NCI-H345 treated with DMSO at 0.1 percent for 48 hours (cell line): ENCODE measurements at regions not wholly inside any gene's neighbourhood (a gene's known extent, or its start where the extent isn't known, plus 50 kb on each side); places are given as distances from the start of the nearest gene placed in this dataset.

ENCODE experiments used
- DNase-seq: peaks from one replicate; lab custom pipeline; 2025; ENCODE audit not compliant: unreplicated experiment; lab: John Stamatoyannopoulos, UW

GRCh38 chr22:48142388-48142787 is 1379.9 kb downstream of the TBC1D22A start:
- DNase-seq, result no peak

DNA sequence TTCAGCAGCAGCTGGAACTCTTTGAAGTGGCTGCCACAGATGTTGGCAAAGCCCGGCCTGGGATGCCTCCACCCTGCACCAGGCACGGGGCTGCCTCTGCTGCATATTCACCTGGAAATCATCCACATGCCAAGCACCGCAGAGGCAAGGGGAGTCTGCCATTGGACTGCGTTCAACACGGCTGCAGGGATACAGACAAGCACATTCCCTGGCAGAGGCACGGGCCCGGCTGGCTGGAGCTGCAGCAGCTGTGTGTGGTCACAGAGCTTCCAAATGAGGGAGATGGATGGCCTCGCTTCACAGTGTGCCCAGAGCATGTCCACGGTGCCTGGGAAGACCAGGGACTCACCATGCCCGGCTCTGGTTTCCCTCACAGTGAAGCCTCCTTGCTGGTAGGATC is 1378.9 kb downstream of the TBC1D22A start:
- DNase-seq, result no peak

DNA sequence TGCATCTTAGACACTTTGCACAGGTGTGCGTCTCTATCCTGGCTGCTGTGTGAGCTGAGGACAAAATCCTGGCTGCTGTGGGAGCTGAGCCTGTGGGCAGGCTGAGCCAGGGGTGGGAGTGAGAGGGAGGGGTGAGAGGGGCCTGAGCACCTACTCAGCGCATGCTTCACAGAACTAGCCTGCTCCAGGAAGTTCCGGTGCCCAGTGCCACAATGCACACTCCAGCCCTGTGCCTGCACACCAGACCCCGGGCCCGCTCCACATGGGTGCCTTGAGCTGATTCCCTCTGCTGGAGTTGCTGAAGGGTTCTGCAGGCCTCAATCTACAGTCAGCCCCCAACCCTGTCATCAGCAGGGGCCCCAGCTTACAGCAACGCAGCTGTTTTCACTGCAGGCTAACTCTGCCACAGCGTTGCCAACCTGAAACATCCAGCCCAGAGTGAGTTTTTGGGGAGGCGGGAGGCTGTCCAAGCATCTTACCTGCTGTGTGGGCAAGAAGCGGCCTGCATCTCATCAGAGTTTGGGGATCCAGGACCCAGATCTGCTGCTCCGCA is 1377.9 kb downstream of the TBC1D22A start:
- DNase-seq, result no peak

- no peak for DNase-seq
These were observed 1377.3 kb downstream of the TBC1D22A start for GRCh38 chr22:48139776-48140175.

DNA sequence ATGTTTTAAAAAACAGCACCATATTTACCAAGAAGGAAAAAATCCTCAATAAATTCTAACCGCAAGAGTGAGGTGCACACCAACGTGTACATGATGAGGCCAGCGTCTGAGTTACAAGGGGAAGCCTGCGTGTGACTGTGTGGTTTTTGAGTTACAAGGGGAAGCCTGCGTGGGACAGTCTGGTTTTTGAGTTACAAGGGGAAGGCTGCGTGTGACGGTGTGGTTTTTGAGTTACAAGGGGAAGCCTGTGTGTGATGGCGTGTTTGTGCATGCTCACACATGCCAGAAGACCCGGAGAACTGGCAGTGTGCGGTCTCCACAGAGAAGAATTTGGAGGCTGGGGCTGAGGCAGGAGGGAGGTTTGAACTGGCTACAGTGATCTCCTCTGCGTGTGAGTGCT is 1376.4 kb downstream of the TBC1D22A start:
- no peak for DNase-seq

GRCh38 chr22:48138427-48138826 is 1376.0 kb downstream of the TBC1D22A start:
- no peak for DNase-seq

GRCh38 chr22:48137640-48138039 is 1375.2 kb downstream of the TBC1D22A start:
- no peak for DNase-seq

DNA sequence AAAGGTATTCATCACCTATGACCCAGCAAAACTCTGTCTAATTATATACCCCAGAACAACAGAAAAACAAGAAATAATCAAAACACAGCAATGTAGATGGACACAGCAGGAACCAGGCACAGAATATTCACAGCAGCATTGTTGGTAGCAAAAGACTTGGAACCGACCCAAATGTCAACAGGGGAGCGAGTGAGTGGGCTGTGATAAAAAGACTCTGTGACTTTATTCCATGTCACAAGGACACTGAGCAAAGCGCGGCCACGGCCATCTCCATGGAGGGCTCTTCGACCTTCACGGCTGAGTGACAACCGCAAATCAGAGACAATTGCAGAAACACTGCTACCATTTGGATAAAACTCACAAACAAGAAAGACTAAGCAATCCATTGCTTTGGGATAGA is 1373.1 kb downstream of the TBC1D22A start:
- peak; percentile 83 for DNase-seq

GRCh38 chr22:48125416-48125815 is 1363.0 kb downstream of the TBC1D22A start:
- DNase-seq, result no peak

- DNase-seq, result no peak
These were observed 1359.5 kb downstream of the TBC1D22A start for GRCh38 chr22:48121984-48122383.

GRCh38 chr22:48118654-48119053 is 1356.2 kb downstream of the TBC1D22A start:
- no peak for DNase-seq

DNA sequence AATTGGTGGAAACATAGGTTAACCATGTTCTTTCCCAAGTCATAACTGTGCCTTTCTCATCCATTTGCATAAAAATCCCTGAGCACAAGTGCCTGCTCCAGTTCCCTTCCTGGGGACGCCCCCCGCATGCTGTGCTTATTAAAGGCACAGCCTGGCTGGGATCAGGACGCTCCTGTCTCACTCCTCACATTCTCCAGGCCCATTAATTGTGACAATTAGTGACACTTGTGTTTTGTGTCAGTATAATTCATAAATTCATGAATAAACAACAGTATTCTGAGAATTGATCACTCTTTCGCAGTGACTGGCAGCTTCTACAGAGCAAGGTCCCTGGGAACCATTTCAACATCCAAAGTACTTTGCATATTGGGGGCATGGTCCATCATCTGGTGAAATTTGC is 1354.4 kb downstream of the TBC1D22A start:
- DNase-seq, result no peak

DNA sequence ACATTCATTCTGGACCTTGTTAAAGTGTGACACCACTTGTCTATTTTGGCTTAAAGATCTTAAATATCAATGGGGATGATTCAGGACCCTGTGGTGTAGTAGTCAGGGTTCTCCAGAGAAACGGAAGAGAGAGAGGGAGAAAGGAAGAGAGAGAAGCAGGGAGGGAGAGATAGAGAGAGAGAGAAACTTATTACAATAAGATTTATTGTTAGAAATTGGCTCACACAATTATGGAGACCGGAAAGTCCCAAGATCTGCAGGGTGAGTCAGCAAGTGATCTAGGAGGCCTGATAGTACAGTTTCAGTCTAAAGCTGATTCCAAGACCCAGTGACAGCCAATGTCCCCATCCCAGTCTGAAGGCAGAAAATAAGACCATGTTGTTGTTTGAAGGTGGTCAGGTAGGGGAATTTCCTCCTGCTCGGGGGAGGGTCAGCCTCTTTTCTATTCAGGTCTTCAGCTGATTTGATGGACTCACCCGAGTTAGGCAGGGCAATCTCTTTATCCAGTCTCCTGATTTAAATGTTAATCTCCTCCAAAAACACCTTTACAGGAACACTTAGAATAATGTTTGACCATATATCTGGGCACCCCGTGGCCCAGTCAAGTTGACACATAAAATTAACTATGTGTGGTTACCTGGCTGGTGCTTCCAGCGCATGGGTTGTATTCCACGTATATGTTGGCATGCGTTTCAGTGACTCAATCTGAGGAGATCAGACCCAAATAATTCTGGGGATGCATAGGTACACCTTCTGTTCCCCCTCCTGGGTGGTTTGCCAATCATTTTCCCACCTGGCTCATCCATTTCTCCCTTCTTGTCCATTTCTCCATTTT is 1350.5 kb downstream of the TBC1D22A start:
- no peak for DNase-seq

DNA sequence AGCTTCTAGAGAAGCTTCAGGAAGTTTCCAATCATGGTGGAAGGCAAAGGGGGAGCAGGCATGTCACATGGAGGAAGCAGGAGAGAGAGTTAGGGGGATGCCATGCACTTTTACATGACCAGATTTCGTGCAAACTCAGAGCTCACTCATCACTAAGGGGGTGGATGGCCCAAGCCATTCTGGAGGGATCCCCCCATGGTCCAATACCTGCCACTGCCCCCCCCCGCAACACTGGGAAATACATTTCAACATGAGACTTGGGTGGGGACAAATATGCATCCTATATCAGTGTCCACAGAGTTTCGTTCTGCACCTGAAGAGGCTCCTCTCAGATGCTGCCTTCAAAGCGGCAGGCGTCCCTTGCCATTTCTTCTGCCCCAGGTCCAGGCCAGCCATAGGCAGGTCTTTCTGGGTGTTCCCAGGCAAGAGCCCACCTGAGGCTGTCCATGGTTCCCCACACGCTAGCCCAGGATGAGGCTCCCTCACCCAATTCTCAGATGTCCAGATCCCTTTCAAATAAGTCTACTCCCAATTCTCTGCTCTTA is 1344.3 kb downstream of the TBC1D22A start:
- DNase-seq, result no peak

DNA sequence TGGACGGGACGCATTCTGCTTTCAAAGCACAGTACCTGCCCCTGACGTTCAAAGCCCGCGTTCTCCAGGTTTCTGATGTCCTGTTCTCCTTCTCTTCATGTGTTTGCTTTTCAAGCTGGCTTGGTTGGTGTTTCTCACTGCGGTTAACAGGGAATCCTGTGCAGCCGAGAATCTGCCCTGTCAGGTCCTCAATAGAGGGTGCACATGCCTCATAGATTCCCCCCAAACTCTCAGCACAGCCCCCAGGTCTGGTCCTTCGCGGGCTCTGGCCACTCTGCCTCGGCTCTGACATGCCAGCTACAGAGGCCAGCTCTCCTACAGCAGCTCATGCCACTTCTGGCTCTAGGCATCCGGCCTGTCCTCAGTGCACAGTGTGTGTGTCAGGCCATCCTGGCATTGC is 1343.8 kb downstream of the TBC1D22A start:
- DNase-seq, result no peak

DNA sequence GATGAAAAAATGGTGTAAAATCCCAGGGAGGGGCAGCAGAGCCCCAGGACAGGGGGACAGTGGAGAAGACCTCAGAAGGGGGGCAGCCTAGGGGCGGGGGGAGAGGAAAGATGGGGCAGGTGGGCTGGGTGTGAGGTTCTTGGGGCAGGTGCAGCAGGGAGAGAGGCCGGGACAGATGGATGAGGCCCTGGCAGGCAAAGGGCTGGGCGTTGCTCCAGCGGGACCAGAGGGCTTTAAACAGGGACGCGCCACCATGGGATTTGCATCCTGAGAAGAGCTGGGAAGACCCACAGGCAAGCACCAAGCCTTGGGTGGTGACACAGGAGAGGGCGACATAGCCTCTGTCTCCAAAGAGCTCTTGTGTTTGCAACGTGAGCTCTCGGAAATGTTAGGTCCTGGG is 1342.8 kb downstream of the TBC1D22A start:
- DNase-seq, result no peak

- DNase-seq, result no peak
These were observed 1342.3 kb downstream of the TBC1D22A start for GRCh38 chr22:48104766-48105165.

DNA sequence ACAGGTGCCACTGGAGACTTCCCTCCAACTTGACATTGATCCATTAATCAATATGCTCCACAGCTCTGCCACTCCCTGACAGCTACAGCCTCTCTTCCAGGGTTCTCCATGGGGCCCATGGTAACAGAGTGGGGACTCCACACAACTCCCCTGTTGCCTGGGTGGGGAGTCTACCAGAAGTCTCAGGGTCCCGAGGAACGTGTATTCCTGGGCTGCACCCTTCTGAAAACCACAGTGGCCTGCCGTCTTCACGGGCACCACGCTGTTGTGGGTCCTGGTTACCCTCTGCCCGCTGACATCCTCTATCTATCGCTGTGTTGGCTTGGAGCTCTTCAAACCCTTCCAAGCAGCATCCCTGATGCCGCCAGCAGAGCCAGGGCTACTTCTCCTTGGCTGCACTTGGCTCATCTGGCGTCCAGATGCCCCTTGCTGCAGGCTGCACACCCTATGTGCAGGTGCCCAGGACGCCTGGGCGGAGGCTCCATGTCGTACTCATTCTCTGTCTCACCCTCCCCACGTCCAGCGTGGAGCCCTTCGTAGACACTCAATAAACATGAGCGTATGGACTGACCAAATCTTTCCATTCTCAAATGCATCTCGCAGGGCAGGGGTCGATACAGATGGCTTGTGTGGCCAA is 1341.8 kb downstream of the TBC1D22A start:
- DNase-seq, result no peak

DNA sequence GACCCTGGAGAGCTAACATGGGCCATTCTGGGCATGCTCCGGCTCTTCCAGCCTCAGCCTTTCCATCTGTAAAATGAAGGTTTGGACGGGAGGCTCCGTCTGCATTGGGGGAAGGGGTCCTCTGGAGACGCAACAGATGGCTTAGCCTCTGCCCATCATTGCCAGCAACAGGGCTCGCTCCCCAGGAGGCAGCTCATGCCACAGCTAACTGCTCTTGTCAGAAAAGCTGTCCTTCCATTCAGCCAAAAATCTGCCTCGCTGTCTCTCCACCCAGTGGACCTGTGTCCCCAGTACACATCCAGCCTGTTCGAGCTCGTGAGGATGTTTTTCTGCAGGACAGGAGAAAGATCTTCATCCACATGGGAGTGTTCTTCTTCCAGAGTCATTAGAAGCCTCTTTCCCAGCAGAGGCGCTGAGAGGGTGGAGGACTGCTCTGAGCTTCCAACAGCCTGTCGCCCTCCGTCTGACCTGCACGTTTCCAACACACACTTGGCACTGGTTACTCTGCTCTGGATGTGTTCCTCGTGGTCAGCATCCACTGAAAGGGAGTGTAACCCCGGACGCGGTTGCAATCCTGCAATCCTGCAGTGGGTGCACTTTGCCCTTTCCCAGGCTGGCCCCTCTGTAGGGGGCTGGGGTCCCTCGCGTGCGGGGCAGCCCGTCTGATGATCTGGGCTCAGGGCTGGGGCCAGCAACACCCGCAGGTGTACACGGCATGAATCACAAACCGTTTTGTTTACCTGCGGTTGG is 1340.9 kb downstream of the TBC1D22A start:
- DNase-seq, result no peak

GRCh38 chr22:48102581-48102980 is 1340.1 kb downstream of the TBC1D22A start:
- DNase-seq, result no peak

- no peak for DNase-seq
These were observed 1339.3 kb downstream of the TBC1D22A start for GRCh38 chr22:48101704-48102103.
